ENCODE measurements at regions not wholly inside any gene's neighbourhood (a gene's known extent, or its start where the extent isn't known, plus 50 kb on each side); places are given as distances from the start of the nearest gene placed in this dataset.

DNA sequence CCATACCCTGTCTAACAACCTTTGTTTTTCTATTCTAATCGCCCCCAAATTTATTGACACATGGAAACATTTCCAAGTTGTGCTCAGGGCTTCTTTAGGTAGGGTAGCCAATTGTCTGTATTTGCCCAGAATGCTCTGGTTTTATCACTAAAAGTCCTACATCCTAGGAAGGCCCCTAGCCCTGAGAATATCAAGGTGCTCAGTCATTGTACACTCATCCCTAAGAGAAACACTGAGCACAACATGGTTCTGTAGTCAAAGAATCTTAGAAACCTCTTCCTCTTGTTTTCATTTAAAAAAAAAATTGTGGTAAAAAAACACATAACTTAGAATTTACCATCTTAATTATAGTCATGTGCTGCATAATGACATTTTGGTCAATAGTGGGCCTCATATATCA lies 69.0 kb upstream of the BASP1 start:
- no peak for DNase-seq (ENCODE audit: low read depth, low spot score)
- Histone ChIP-seq H3K4me3 (replicated peaks in 1 of 3; ENCODE audit: insufficient read depth in 1 of 3, low read depth in 1 of 3, low read length in 3 of 3) (no peak overlapping the region), H3K79me2 (ENCODE audit: control insufficient read depth, insufficient read depth, low read length) (no peaks in the 10 kb centered on the region), H3K27ac (ENCODE audit: insufficient read depth, low read depth, low read length) (no peak overlapping the region), H3K4me1 (ENCODE audit: control insufficient read depth, extremely low read depth, insufficient read depth, low read length) (peaks cover 13% of the 10 kb centered on the region), H3K4me2 (ENCODE audit: insufficient read depth, low read length) (no peak overlapping the region), H3K9me1 (replicated peaks; ENCODE audit: control insufficient read depth, extremely low read depth, insufficient read depth, low read length) (no peaks in the 10 kb centered on the region), H3K9ac (replicated peaks; ENCODE audit: extremely low read depth, insufficient read depth, low read length) (no peak overlapping the region), H4K20me1 (replicated peaks; ENCODE audit: control insufficient read depth, extremely low read depth, insufficient read depth, low read length) (no peaks in the 10 kb centered on the region), H3K9me3 (replicated peaks; ENCODE audit: control insufficient read depth, insufficient read depth, low read length) (no peaks in the 10 kb centered on the region), H3K27me3 (ENCODE audit: control insufficient read depth in 2 of 2, insufficient read depth in 2 of 2, low read length in 2 of 2) (no peaks in the 10 kb centered on the region), H2AFZ (ENCODE audit: low read depth, low read length) (no peak overlapping the region), H3K36me3 (ENCODE audit: control insufficient read depth in 2 of 2, extremely low read depth in 1 of 2, insufficient read depth in 2 of 2, low read length in 2 of 2) (no peaks in the 10 kb centered on the region)
- FAIRE-seq: no peak
- TF ChIP-seq JUN (IDR thresholded peaks at IDR 0.05; ENCODE audit: borderline replicate concordance, insufficient read depth, insufficient read length, low read depth) (no peak), POLR2AphosphoS5 (IDR thresholded peaks at IDR 0.05; ENCODE audit: insufficient read depth, low read depth, low read length) (no peak), MYC (IDR thresholded peaks at IDR 0.05; ENCODE audit: low read depth, low read length) (no peak), FOS (IDR thresholded peaks at IDR 0.05; ENCODE audit: borderline replicate concordance, insufficient read depth, low read length) (no peak), POLR2A (IDR thresholded peaks at IDR 0.05; ENCODE audit: low read depth, low read length) (no peak), MAX (IDR thresholded peaks at IDR 0.05; ENCODE audit: insufficient read depth, insufficient read length) (no peak), EZH2 (IDR thresholded peaks at IDR 0.05; ENCODE audit: borderline replicate concordance, low read depth, low read length, severe bottlenecking) (no peak), GATA2 (IDR thresholded peaks at IDR 0.05; ENCODE audit: insufficient read depth, insufficient read length, low read depth, low read length) (no peak)
- TF ChIP-seq, protein P1, sequence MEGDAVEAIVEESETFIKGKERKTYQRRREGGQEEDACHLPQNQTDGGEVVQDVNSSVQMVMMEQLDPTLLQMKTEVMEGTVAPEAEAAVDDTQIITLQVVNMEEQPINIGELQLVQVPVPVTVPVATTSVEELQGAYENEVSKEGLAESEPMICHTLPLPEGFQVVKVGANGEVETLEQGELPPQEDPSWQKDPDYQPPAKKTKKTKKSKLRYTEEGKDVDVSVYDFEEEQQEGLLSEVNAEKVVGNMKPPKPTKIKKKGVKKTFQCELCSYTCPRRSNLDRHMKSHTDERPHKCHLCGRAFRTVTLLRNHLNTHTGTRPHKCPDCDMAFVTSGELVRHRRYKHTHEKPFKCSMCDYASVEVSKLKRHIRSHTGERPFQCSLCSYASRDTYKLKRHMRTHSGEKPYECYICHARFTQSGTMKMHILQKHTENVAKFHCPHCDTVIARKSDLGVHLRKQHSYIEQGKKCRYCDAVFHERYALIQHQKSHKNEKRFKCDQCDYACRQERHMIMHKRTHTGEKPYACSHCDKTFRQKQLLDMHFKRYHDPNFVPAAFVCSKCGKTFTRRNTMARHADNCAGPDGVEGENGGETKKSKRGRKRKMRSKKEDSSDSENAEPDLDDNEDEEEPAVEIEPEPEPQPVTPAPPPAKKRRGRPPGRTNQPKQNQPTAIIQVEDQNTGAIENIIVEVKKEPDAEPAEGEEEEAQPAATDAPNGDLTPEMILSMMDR (IDR thresholded peaks at IDR 0.05; ENCODE audit: extremely low read depth in 1 of 2, insufficient read depth in 1 of 2, low read depth in 1 of 2, low read length in 2 of 2): no peak
- intact Hi-C loops (cut with micrococcal nuclease): no loop called here
- CTCF ChIA-PET: no interaction called here
- no TSS peak for BruUV-seq (replicated peaks)
- POLR2A ChIA-PET: no interaction called here
- dilution Hi-C loops (cut with MboI; ENCODE audit: extremely low pct_ligation_motif_present, low sequenced_read_pairs): no loop called here

Data from endothelial cell of umbilical vein (primary cell).